GM21515 (cell line): ENCODE measurements at regions not wholly inside any gene's neighbourhood (a gene's known extent, or its start where the extent isn't known, plus 50 kb on each side); places are given as distances from the start of the nearest gene placed in this dataset.

Experiments used
- ATAC-seq: cut with Tn5 transposase; IDR thresholded peaks from one replicate; pipeline ENCODE4 v1.9.1; 2021; ENCODE audit not compliant: unreplicated experiment

GRCh38 chr12:87930033-87930432 lies 99.2 kb downstream of the C12orf50 start:
- ATAC-seq = no peak

GRCh38 chr12:87929346-87929745 lies 99.9 kb downstream of the C12orf50 start:
- ATAC-seq = no peak

GRCh38 chr12:87928031-87928430 lies 101.2 kb downstream of the C12orf50 start:
- no peak for ATAC-seq

- ATAC-seq = no peak
Measured at GRCh38 chr12:87925021-87925420, 104.2 kb downstream of the C12orf50 start.

- ATAC-seq = no peak
Measured at GRCh38 chr12:87924149-87924548, 105.1 kb downstream of the C12orf50 start.

- ATAC-seq = no peak
Measured at GRCh38 chr12:87923361-87923760, 105.8 kb downstream of the C12orf50 start.

- ATAC-seq = no peak
Measured at GRCh38 chr12:87922736-87923135, 106.5 kb downstream of the C12orf50 start.

GRCh38 chr12:87921621-87922020 lies 107.6 kb downstream of the C12orf50 start:
- no peak for ATAC-seq

GRCh38 chr12:87920139-87920538 lies 109.1 kb downstream of the C12orf50 start:
- ATAC-seq = no peak

GRCh38 chr12:87901457-87901856 lies 127.7 kb downstream of the C12orf50 start:
- no peak for ATAC-seq

- ATAC-seq = no peak
Measured at GRCh38 chr12:87897662-87898061, 131.5 kb downstream of the C12orf50 start.

- ATAC-seq = no peak
Measured at GRCh38 chr12:87883806-87884205, 145.4 kb downstream of the C12orf50 start.

GRCh38 chr12:87879141-87879540 lies 150.1 kb downstream of the C12orf50 start:
- ATAC-seq = no peak

GRCh38 chr12:87870493-87871460 lies 158.4 kb downstream of the C12orf50 start:
- no peak for ATAC-seq

- no peak for ATAC-seq
Measured at GRCh38 chr12:87870061-87870460, 159.1 kb downstream of the C12orf50 start.

GRCh38 chr12:87866578-87867292 lies 162.5 kb downstream of the C12orf50 start:
- ATAC-seq = peak; percentile 48

- no peak for ATAC-seq
Measured at GRCh38 chr12:87861791-87862190, 167.4 kb downstream of the C12orf50 start.

GRCh38 chr12:87853448-87854003 lies 175.7 kb downstream of the C12orf50 start:
- ATAC-seq = no peak

- no peak for ATAC-seq
Measured at GRCh38 chr12:87849074-87849473, 180.1 kb downstream of the C12orf50 start.

- ATAC-seq = peak; percentile 79
Measured at GRCh38 chr12:87848248-87848868, 180.8 kb downstream of the C12orf50 start.

- ATAC-seq = no peak
Measured at GRCh38 chr12:87847147-87847546, 182.1 kb downstream of the C12orf50 start.
